ENCODE measurements at regions not wholly inside any gene's neighbourhood (a gene's known extent, or its start where the extent isn't known, plus 50 kb on each side); places are given as distances from the start of the nearest gene placed in this dataset.

GRCh38 chr12:82529101-82529500 lies 157.6 kb upstream of the TMTC2 start:
- no peak for DNase-seq (ENCODE audit: low spot score)

- DNase-seq (ENCODE audit: low spot score) = no peak
These were observed 156.8 kb upstream of the TMTC2 start for GRCh38 chr12:82529954-82530353.

- no peak for DNase-seq (ENCODE audit: low spot score)
These were observed 156.3 kb upstream of the TMTC2 start for GRCh38 chr12:82530394-82530793.

GRCh38 chr12:82533341-82533740 lies 153.4 kb upstream of the TMTC2 start:
- DNase-seq (ENCODE audit: low spot score) = no peak

GRCh38 chr12:82537436-82537835 lies 149.3 kb upstream of the TMTC2 start:
- no peak for DNase-seq (ENCODE audit: low spot score)

GRCh38 chr12:82554529-82554928 lies 132.2 kb upstream of the TMTC2 start:
- no peak for DNase-seq (ENCODE audit: low spot score)

- DNase-seq (ENCODE audit: low spot score) = no peak
These were observed 131.0 kb upstream of the TMTC2 start for GRCh38 chr12:82555699-82556098.

- DNase-seq (ENCODE audit: low spot score) = no peak
These were observed 120.7 kb upstream of the TMTC2 start for GRCh38 chr12:82565966-82566365.

GRCh38 chr12:82567688-82568087 lies 119.0 kb upstream of the TMTC2 start:
- DNase-seq (ENCODE audit: low spot score) = no peak

GRCh38 chr12:82574191-82574590 lies 112.5 kb upstream of the TMTC2 start:
- DNase-seq (ENCODE audit: low spot score) = no peak

GRCh38 chr12:82578725-82579124 lies 108.0 kb upstream of the TMTC2 start:
- no peak for DNase-seq (ENCODE audit: low spot score)

GRCh38 chr12:82583756-82584155 lies 103.0 kb upstream of the TMTC2 start:
- DNase-seq (ENCODE audit: low spot score) = no peak

GRCh38 chr12:82593143-82593542 lies 93.6 kb upstream of the TMTC2 start:
- no peak for DNase-seq (ENCODE audit: low spot score)

- peak; percentile 56 for DNase-seq (ENCODE audit: low spot score)
These were observed 92.8 kb upstream of the TMTC2 start for GRCh38 chr12:82593901-82594396.

GRCh38 chr12:82595941-82596340 lies 90.8 kb upstream of the TMTC2 start:
- peak; percentile 60 for DNase-seq (ENCODE audit: low spot score)

GRCh38 chr12:82596483-82596882 lies 90.2 kb upstream of the TMTC2 start:
- peak; percentile 37 for DNase-seq (ENCODE audit: low spot score)

- no peak for DNase-seq (ENCODE audit: low spot score)
These were observed 86.3 kb upstream of the TMTC2 start for GRCh38 chr12:82600379-82600778.

GRCh38 chr12:82603647-82604046 lies 83.1 kb upstream of the TMTC2 start:
- peak; percentile 69 for DNase-seq (ENCODE audit: low spot score)

GRCh38 chr12:82605115-82605514 lies 81.6 kb upstream of the TMTC2 start:
- DNase-seq (ENCODE audit: low spot score) = no peak

GRCh38 chr12:82608706-82609105 lies 78.0 kb upstream of the TMTC2 start:
- no peak for DNase-seq (ENCODE audit: low spot score)

- no peak for DNase-seq (ENCODE audit: low spot score)
These were observed 77.3 kb upstream of the TMTC2 start for GRCh38 chr12:82609234-82609914.

- no peak for DNase-seq (ENCODE audit: low spot score)
These were observed 67.1 kb upstream of the TMTC2 start for GRCh38 chr12:82619644-82620043.

GRCh38 chr12:82620917-82621316 lies 65.8 kb upstream of the TMTC2 start:
- DNase-seq (ENCODE audit: low spot score) = no peak

GRCh38 chr12:82625523-82625922 lies 61.2 kb upstream of the TMTC2 start:
- DNase-seq (ENCODE audit: low spot score) = no peak
